Common myeloid progenitor, CD34-positive (primary cell): ENCODE measurements at regions not wholly inside any gene's neighbourhood (a gene's known extent, or its start where the extent isn't known, plus 50 kb on each side); places are given as distances from the start of the nearest gene placed in this dataset.

ENCODE experiments used
- CTCF ChIA-PET: fragments of 350-600 bp; sonication (Branson Sonifier 250); formaldehyde crosslinking; loops from one replicate; lab custom pipeline; 2021; ENCODE audit warnings: antibody characterized with exemption; lab: Charles Lee
- POLR2A ChIA-PET: fragments of 350-600 bp; sonication (Branson Sonifier 250); formaldehyde crosslinking; loops from one replicate; lab custom pipeline; 2021; ENCODE audit warnings: antibody characterized with exemption; lab: Charles Lee
- DNase-seq, 3 donors: peaks; one replicate each; pipeline versions ENCODE4 v3.0.0 to v3.0.0-alpha.2; 2013
- H3K27ac ChIP-seq, 2 experiments: 1 replicate in 1 of 2; 2 replicates in 1 of 2; pipeline ENCODE4 v1.7.0; 2013; ENCODE audit warnings: inconsistent platforms in 2 of 2, low read length in 2 of 2, mild to moderate bottlenecking in 2 of 2, low read depth in 1 of 2, moderate library complexity in 1 of 2; ENCODE audit not compliant: severe bottlenecking in 2 of 2, insufficient read depth in 1 of 2, poor library complexity in 1 of 2
- H3K27me3 ChIP-seq, 5 experiments: replicated peaks in 2 of 5; 1 replicate in 3 of 5; 2 replicates in 2 of 5; pipeline versions ENCODE4 v1.6.1 to v1.7.0; 2013; ENCODE audit warnings: low read length in 4 of 5, mild to moderate bottlenecking in 2 of 5, moderate library complexity in 2 of 5, inconsistent platforms in 1 of 5; ENCODE audit not compliant: insufficient read depth in 5 of 5, control insufficient read depth in 4 of 5
- H3K36me3 ChIP-seq, 4 experiments: 1 replicate in 2 of 4; 2 replicates in 2 of 4; pipeline versions ENCODE4 v1.6.1 to v1.7.0; 2013; ENCODE audit warnings: low read length in 3 of 4, control low read depth in 1 of 4, mild to moderate bottlenecking in 1 of 4; ENCODE audit not compliant: control insufficient read depth in 4 of 4, insufficient read depth in 4 of 4
- H3K4me1 ChIP-seq, 4 experiments: 1 replicate in 3 of 4; 2 replicates in 1 of 4; pipeline versions ENCODE4 v1.6.1 to v1.7.1; 2013; ENCODE audit warnings: low read length in 3 of 4, mild to moderate bottlenecking in 3 of 4, control low read depth in 1 of 4, inconsistent platforms in 1 of 4, moderate library complexity in 1 of 4; ENCODE audit not compliant: control insufficient read depth in 4 of 4, insufficient read depth in 4 of 4; ENCODE audit errors: control extremely low read depth in 1 of 4
- H3K4me3 ChIP-seq, 7 experiments: 1 replicate in 4 of 7; 2 replicates in 3 of 7; pipeline versions ENCODE4 v1.5.1 to v1.7.0; 2013; ENCODE audit warnings: mild to moderate bottlenecking in 7 of 7, low read length in 6 of 7, moderate library complexity in 6 of 7, inconsistent platforms in 2 of 7, low read depth in 2 of 7, control low read depth in 1 of 7; ENCODE audit not compliant: insufficient read depth in 4 of 7, control insufficient read depth in 1 of 7; ENCODE audit errors: extremely low read depth in 1 of 7
- H3K9me3 ChIP-seq, 5 experiments: 1 replicate in 4 of 5; 2 replicates in 1 of 5; pipeline versions ENCODE4 v1.6.1 to v1.7.1; 2013; ENCODE audit warnings: low read length in 4 of 5, mild to moderate bottlenecking in 2 of 5, inconsistent platforms in 1 of 5, low read depth in 1 of 5, moderate library complexity in 1 of 5; ENCODE audit not compliant: control insufficient read depth in 4 of 5, insufficient read depth in 2 of 5; ENCODE audit errors: control extremely low read depth in 1 of 5
- WGBS: methylation state at CpG from one replicate; pipeline ENCODE4 v1.1.5; 2013; ENCODE audit not compliant: insufficient coverage; 5-methylcytosine and 5-hydroxymethylcytosine counted together

DNA sequence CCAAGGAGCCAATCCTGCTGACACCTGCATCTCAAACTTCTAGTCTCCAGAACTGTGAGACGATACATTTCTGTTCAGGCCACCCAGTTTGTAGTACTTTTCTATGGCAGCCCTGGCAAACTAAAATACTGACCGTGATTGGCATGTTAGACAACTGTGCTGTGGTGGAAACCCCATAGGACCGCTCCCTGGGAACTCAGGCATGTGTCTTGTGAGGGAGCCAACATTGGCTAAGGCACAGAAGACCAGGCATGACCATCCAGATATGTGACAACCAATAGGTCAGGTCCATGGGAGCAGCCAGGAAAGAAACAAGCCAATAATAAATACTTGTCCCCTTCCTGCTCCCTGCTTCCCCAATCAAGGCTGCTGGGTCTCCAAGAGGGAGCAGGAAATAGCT, 101.4 kb upstream of the MPDZ start:
- Histone ChIP-seq H3K27ac (no peak overlapping the region), H3K9me3 (no peaks in the 10 kb centered on the region), H3K36me3 (no peaks in the 10 kb centered on the region), H3K4me3 (no peak overlapping the region), H3K4me1 (no peaks in the 10 kb centered on the region), H3K27me3 (no peaks in the 10 kb centered on the region)
- DNase-seq: no peak
- POLR2A ChIA-PET: no interaction called here
- 95% methylated on average over 3 of the region's 3 CpGs for WGBS
- CTCF ChIA-PET: no interaction called here

DNA sequence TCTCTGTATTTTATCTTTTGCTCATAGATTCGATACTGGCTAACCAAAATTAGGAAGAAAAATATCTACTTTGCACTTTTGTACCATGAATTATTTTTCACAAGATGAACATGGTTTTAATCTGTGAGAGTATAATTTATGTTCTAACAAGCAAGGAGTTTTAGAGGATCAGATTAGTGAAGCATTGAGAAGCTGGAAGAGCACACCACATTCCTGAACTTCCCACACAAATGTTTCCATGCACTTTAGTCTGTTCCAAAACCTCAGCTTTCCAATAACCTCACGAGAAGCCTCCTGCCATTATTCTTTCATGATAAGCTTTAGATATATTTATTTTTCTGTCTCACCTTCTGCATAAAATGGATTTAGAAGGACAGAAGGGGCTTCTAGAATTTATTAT, 98.7 kb upstream of the MPDZ start:
- WGBS: no CpG with 5 or more reads among the region's 2 CpGs
- H3K36me3 ChIP-seq: no peaks in the 10 kb centered on the region
- no peak overlapping the region for H3K27ac ChIP-seq
- no peak overlapping the region for H3K4me3 ChIP-seq
- no peak for DNase-seq
- POLR2A ChIA-PET: no interaction called here
- H3K9me3 ChIP-seq: no peaks in the 10 kb centered on the region
- H3K4me1 ChIP-seq: no peaks in the 10 kb centered on the region
- CTCF ChIA-PET: no interaction called here
- H3K27me3 ChIP-seq: no peaks in the 10 kb centered on the region

DNA sequence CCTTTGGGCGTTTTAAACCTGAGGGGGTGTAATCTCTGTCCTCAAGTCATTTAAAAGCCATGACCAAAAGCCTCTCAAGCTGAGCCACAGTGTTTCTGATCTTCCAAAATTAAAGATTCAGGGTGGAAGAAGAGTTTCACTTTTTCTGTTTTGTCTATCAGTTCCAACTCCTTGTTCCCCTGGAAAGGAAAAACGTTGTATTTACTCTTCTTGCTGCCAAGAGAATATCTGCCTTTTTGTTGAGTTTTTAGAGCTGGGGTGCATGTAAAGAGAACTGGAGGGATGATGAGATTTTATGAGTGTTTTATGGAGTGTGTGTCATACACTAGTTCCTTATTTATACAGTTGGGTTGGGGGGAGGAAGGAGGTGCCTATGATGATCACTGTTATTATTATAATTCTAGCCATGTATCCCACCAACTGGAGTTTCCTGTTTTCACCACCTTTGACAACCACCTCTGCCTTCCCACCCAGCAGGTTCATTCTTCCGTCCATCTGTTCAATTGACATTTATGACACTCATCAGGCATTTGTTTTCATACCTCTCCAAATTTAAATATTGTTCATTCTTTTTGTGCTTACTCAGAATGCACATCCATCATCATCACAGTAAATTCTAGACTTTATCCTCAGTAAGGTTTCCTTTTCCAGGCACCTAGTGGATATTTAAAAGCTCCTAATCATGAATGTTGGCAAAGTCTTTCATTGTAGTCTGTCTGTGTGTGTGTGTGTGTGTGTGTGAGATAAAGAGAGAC, 97.9 kb upstream of the MPDZ start:
- no peak overlapping the region for H3K27ac ChIP-seq
- ChIA-PET CTCF (no interaction called here), POLR2A (no interaction called here)
- no peaks in the 10 kb centered on the region for H3K36me3 ChIP-seq
- DNase-seq: no peak
- H3K9me3 ChIP-seq: no peaks in the 10 kb centered on the region
- H3K4me3 ChIP-seq: no peak overlapping the region
- no peaks in the 10 kb centered on the region for H3K4me1 ChIP-seq
- WGBS: 100% methylated on average over 2 of the region's 3 CpGs
- no peaks in the 10 kb centered on the region for H3K27me3 ChIP-seq

DNA sequence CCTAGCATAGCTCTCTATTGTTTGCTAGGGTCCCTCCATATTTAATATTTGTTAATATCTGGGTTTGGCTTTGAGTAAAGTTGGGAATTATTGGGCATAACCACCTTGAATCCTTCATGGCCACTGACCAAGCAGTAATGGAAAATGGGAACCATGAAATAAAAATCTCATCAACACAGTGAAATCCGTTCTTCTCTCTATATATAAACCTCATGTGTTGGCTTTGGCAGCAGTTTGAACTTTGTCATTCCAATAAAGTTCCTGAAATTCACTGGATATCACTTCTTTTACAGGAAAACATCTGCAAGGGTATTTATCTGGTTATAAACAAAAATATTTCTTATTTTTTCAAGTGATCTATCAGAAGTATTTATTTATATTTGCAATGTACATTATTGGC, 93.0 kb upstream of the MPDZ start:
- POLR2A ChIA-PET: no interaction called here
- no peaks in the 10 kb centered on the region for H3K27me3 ChIP-seq
- H3K27ac ChIP-seq: no peak overlapping the region
- CTCF ChIA-PET: no interaction called here
- WGBS: no CpG with 5 or more reads among the region's 1 CpG
- no peaks in the 10 kb centered on the region for H3K36me3 ChIP-seq
- no peaks in the 10 kb centered on the region for H3K4me1 ChIP-seq
- H3K4me3 ChIP-seq: no peak overlapping the region
- DNase-seq: no peak
- no peaks in the 10 kb centered on the region for H3K9me3 ChIP-seq

- no peak overlapping the region for H3K4me3 ChIP-seq
- POLR2A ChIA-PET: no interaction called here
These were observed 89.9 kb upstream of the MPDZ start for GRCh38 chr9:13369431-13369830.

GRCh38 chr9:13367784-13368183, 88.3 kb upstream of the MPDZ start:
- Histone ChIP-seq H3K27ac (no peak overlapping the region), H3K4me3 (no peak overlapping the region), H3K9me3 (no peaks in the 10 kb centered on the region), H3K27me3 (peaks cover 0 to 2% (median 0%) of the 10 kb centered on the region in 5 experiments), H3K4me1 (no peaks in the 10 kb centered on the region), H3K36me3 (no peaks in the 10 kb centered on the region)
- WGBS: 90% methylated on average over 2 of the region's 4 CpGs
- DNase-seq: no peak
- CTCF ChIA-PET: no interaction called here
- POLR2A ChIA-PET: no interaction called here

More at GRCh38 chr9:13369431-13369830, 89.9 kb upstream of the MPDZ start:
- no peak for DNase-seq
- Histone ChIP-seq H3K27ac (no peak overlapping the region), H3K9me3 (no peaks in the 10 kb centered on the region), H3K27me3 (no peaks in the 10 kb centered on the region), H3K36me3 (no peaks in the 10 kb centered on the region), H3K4me1 (no peaks in the 10 kb centered on the region)
- CTCF ChIA-PET: no interaction called here
- 54% methylated on average over 2 of the region's 4 CpGs for WGBS

- CTCF ChIA-PET: no interaction called here
These were observed 84.9 kb upstream of the MPDZ start for GRCh38 chr9:13364271-13365000.

More at GRCh38 chr9:13364271-13365000, 84.9 kb upstream of the MPDZ start:
- H3K27ac ChIP-seq: no peak overlapping the region
- WGBS: 98% methylated on average over 5 of the region's 7 CpGs
- no peak overlapping the region for H3K4me3 ChIP-seq
- H3K9me3 ChIP-seq: no peaks in the 10 kb centered on the region
- no peak for DNase-seq
- peaks cover 0 to 2% (median 0%) of the 10 kb centered on the region in 5 experiments for H3K27me3 ChIP-seq
- no peaks in the 10 kb centered on the region for H3K36me3 ChIP-seq
- H3K4me1 ChIP-seq: no peaks in the 10 kb centered on the region
- POLR2A ChIA-PET: no interaction called here
